HG03565 (cell line): ENCODE measurements at regions not wholly inside any gene's neighbourhood (a gene's known extent, or its start where the extent isn't known, plus 50 kb on each side); places are given as distances from the start of the nearest gene placed in this dataset.
"Not testable (repeated sequence)": the region's sequence is repeated elsewhere in the genome, so short reads cannot be mapped to it uniquely, and the experiment has no call there.

Experiments
- ATAC-seq: cut with Tn5 transposase; IDR thresholded peaks from one replicate; pipeline ENCODE4 v1.9.1; 2021; ENCODE audit warnings: mild to moderate bottlenecking, moderate library complexity; ENCODE audit not compliant: unreplicated experiment

DNA sequence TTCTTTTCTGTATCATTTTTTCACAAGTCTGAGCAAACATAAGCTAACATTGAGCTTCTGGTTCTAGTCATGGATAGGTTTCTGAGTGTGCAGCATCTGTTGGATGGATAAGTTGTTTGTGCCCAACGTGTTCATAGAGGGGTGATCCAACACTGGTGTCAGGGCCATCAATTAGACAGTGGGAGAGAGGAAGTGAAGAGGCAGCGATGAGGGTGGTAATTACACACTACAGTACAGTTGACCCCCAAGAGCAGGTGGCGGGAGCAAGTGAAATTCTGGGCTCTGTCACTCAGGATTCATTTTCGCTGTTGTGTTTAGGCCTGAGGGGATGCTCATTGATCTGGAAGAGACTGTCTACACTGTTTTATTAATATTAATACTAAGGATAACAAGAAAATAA, 180.0 kb upstream of the CXCR4 start:
- no peak for ATAC-seq

DNA sequence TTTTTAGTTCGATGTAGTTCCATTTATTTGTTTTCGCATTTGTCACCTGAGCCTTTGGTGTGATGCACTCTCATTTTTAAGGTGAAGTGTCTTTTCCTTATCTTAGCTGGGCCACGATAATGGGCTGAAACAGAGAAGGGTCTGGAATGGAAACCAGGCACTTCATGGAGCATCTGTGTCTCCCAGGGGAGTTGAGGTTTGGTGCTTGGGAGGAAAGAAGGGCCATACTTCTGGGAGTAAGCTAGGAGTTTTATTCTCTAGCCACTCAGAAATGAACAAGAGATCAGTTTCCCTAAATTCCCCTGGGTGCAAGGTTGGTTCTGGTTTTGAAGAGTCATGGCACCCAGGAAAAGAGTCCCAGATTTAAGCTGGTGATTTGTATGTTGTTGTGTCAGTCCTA, 179.4 kb upstream of the CXCR4 start:
- no peak for ATAC-seq

DNA sequence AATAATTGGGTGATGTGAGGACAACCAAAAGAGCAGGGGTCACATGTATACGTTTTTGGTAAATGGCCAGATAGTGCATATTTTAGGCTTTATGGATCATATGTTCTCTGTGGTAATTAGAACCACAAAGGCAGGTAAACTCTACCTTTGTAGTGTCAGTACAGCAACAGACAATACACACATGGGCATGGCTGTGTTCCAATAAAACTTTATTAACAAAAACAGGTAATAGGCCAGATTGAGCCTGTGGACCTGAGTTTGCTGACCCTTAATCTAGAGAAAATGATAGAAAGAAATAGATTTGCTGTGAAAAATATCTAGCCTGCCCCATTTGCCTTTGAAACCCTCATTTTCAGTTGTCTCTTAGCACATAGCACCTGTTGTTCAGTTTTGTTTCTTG, 177.2 kb upstream of the CXCR4 start:
- ATAC-seq: no peak

DNA sequence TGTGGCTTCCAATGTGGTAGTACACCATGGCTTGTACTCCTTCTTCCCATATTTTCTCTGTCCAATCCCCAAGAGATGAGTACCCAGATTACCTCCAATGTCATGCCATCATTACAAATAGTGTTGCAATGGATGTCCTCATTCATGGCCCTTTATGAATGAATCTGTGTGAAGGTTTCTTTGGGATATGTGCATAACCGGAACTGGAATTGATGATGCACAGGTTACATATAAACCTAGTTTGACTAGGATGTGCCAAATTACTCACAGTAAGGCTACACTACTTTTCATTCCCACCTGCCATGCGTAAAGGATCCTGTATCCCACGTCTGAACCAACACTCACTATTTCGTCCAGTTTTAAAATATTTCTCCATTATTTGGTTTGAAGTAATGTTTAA, 173.9 kb upstream of the CXCR4 start:
- no peak for ATAC-seq

DNA sequence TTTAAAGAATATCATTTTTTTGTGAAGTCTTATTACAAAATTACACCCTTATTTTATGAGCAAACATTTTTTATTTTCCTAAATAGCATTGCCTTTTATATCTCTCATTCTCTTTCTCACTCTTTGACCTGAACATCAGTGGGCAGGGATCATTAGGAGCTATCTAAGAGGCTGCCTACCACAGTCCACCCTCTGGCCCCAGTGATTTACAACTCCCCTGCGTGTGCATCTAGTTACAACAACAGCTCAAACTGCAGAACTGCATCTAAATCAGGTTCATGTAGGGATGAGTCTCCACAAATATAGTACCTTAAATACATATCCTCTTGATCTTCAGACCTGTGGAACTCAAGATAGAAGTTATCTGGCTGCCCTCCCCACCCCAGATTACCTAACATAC, 172.4 kb upstream of the CXCR4 start:
- no peak for ATAC-seq

DNA sequence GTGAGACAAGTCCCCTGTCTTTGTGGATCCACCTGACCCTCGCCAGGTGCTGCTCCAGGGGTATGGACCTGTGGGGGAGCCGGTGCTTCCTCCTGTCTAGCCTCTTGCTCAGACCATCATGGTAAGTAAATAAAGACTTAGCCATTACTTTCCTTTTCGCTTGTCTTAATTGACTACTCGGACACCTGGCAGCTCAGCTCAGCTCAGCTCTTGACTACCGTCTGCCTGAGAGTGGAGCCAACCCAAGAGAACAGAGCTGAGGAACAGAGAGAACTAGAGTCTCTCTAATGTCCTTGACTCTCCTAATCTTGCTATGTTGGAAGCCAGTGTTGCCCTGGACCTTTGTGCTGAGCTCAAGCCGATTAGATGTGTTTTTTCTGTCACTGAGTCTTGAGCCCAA, 170.3 kb upstream of the CXCR4 start:
- ATAC-seq: no peak

DNA sequence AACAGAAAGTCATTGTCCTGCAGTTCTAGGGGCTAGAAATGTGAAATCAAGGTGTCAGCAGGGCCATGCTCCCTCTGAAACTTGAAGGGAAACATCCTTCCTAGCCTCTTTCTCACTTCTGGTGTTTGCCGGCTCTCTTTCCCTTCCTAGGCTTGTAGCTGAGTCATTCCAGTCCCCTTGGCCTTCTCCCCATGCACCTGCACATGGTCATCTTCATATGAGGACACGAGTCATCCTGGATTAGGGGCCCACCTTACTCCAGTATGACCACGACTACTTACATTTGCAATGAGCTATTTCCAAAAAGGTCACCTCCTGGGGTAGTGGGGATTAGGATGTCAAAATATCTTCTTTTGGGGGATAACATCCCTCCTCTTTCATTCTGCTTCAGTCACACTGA, 168.5 kb upstream of the CXCR4 start:
- no peak for ATAC-seq

DNA sequence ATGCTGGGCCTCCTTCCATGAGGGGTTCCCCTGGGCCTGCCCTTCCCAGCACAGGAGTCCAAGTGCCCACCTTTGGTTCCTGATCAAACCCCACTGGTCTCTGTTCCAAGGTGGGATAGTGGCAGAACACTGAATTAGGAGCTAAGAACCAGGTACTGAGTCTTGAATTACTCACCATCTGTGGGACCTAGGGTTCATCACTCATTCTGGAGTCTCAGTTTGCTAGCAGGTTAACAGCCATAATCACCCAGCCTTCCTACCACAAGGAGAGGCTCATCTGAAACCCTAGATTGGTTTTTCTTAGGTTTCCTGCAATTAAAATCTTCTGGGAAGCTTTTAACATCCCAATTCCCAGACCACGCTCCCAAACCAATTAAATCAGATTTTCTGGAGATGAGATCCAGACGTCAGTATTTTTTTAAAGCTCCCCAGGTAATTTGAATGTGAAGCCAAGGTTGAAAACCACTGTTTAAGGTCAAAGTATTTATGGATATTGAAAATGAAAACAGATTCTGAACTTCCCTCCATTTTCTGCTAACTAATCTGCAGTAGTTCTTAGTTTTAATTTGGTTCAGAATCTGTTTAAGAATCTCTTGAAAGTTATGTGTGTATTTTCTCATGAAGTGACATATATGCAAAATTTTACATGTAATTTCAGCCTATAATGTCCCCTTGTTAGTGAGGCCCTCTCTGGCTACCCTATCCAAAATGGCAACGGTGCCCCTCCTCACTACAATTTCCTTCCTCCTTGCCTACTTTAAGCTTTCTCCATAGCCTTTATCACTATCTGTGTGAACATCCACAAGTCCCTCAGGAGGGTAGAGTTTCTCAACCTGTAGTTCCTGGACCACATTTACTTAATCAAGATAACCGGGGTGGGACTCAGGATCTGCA, 166.5 kb upstream of the CXCR4 start:
- ATAC-seq: peak; percentile 37

DNA sequence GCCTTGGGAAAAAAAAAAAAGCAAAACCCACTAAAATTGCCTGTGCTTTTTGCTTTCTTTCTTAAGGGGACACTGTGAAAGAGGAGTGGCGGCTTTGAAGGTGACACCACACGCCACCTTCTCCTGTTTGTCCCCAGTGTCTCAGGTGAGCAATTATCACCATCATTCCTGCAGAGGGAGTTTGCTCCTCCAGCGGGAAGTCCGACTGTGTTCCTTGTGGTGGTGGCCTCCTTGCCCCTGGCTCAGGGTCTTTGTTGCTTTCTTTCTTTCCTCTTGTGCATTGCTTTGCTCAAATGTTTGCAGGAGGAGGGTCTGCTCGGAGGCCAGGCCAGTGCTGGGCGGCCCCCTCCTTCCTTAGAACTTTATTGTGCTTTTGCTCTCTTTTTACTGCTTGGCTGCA, 164.3 kb upstream of the CXCR4 start:
- ATAC-seq: no peak

DNA sequence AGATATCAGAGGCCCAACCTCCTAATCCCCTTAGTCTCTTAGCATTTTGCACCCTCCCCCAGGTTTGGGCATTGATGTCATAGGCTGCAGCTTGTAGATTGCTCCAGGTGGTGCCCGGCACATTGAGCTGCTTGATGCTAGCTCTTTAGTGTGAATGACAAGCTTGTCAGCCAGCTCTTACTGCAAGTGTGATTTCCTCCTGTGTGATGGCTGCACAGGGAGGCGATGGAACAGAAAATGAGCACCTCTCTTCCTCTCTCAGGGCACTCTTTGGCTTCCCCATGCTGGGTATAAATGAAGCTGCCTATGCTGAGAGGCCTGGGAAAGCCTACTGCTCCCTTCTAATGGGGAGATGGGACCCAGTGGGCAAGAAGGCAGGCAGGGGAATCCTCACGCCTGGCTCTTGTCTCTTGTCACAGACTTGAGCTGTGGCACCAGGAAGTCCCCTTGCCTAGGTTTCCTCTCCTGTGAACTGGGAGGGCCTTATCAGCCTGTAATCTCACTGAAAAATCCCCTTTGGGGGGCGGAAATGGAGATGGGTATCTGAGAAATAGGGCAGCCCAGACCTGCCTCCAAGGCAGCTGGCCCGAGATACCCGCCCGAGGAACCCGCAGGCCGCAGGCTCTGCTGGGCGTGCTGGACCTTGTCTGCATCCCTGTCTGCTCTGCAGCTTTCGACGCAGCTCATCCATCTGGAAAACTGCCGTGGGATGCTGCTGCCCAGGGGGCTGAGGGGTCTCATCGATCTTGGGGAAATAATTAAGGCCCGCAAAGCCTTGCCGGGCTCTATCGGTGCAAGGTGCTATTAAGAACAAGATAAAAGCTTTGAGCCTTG, 163.5 kb upstream of the CXCR4 start:
- ATAC-seq: no peak

DNA sequence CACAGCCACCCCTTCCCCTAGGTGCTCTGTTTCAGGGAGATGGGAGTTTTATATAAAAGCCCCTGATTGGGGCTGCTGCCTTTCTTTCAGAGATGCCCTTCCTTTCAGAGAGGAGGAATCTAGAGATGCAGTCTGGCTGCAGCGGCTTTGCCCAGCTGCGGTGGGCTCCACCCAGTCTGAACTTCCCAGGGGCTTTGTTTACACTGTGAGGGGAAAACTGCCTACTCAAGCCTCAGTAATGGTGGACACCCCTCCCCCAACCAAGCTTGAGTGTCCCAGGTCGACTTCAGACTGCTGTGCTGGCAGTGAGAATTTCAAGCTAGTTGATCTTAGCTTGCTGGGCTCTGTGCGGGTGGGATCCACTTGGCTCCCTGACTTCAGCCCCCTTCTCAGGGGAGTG, 148.4 kb upstream of the CXCR4 start:
- ATAC-seq: not testable (repeated sequence)

DNA sequence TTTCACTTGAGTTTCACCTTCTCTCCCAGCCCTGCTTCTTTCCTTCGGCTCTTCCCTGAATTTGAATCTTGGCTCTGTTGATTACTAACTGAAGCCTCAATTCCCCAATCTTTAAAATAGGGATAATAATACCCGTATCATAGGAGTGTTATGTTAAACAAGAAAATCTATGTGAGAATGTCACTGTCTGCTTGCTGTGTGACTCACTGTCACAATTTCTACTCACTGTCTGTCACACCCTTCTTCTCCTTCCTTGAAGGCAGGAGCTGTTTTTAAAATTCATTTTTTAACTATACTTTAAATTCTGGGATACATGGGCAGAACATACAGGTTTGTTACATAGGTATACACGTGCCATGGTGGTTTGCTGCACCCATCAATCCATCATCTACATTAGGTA, 141.6 kb upstream of the CXCR4 start:
- no peak for ATAC-seq

DNA sequence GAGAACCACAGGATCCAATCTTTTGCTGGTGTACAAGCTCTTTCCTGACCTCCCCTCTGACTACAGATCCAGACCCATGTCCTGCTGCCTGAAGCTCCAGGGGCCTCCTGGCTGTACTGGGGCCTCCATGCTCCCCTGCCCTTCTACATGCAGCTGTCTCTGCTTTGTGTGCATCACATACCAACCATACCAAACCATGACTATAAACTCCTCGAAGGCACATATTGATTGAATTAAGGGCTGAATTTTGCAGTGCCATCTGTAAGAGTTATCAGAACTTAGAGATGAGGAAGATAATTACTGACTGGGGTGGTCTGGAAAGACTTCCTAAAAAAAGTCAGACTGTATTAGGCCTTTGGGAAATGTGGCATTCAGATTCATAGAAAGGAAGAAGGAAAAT, 139.9 kb upstream of the CXCR4 start:
- no peak for ATAC-seq

DNA sequence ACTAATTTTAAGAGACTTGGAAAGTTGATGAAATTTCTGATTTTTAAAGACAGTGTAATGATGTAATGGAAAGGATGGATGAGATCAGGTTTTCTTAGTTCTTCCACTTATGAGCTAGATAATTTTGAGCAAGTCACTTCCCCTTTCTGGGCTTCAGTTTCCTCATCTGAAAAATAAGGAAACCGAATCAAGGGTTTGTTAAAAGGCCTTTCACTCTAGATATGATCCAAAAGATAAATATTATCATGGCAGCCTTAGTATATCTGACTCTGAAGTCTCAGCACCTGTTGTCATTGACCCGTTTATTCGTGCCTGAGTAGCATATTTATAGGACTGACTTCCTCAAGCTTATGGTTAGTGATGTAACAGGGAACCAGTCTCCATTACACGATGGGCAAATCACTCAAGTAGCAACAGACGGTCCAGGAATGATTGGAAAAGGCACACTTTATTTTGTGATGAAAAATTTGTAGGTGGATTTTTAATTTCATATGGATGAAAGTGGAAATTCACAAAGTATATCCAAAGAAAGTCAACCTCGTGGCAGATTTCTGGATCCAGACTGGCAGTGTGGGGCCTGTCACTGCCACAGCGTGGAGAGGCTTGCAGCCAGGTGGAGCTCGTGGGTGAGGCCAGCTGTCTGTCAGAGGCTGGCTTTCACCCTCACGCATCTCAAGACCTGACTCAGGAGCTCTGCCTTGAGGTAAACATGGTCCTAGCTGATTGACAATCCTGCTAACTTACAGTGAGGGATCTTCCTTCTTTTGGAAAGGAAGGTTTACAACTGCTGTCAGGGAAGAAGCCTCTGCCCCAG, 137.9 kb upstream of the CXCR4 start:
- peak; percentile 41 for ATAC-seq

DNA sequence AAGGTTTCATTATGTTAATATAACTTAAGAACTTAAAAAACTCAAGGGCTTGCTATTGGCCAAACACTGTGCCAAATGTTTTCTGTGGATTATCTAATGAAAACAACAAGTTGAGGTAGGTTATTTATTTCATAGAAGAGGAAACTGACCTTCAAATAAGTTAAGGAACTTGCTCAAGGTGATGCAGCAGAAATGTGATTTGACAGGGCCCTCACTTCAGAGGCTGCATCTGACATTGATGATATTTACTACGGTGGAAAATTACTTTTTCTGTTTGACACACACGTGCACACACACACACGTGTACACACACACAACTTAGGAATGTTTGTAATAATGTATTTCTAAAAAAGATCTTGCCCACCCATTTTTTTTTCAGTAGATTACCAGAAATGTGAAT, 137.2 kb upstream of the CXCR4 start:
- ATAC-seq: no peak

DNA sequence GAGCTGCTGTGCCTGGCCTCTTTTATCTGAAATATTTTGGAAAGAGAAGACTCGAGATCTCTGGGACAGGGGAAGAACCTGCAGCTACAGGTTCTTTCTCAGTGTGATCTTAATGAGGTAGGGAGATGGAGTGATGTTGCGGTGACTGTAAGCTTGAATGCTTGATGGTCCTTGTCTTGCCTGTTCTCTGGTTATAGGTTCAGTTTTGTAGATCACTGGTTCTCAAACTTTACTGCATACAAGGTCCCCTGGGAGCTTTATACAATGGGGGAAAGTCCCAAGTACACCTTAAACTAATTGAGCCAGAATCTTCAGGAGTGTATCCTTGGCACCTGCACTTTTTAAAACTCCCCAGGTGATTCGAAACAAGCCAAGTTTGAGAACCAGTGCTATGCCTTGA, 136.7 kb upstream of the CXCR4 start:
- no peak for ATAC-seq

DNA sequence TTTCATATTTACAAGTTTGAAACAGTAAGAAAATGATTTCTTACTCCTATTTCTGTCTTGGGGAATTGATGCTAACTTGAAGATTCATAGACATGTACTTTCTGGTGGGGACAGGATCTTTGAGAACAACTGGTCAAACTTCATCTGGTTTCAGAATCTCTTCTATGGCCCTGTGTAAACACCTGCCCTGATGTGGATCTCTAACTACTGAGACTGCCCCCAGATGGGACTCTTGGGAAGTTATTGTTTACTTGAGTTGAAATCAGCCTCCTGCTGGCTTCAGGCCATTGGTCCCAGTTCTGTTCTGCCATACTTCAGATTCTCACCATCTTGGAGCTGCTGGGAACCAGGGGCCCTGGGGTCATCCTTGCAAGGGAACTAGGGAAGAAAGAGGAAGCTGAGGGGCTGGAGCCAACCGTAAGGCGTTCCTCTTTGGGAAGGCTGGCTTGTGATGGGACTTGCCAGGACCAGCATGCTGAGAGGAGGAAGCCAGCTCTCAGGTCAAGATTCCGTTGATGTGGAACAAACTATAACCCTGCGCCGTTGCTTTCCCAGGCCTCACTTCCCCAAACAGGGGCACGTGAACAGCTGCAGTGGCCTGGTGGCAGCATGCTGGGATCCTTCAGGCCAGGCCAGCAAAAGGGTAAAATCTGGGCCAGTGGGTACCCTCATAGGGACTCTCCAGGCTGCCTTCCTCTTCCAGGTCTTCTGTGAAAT, 135.5 kb upstream of the CXCR4 start:
- no peak for ATAC-seq

DNA sequence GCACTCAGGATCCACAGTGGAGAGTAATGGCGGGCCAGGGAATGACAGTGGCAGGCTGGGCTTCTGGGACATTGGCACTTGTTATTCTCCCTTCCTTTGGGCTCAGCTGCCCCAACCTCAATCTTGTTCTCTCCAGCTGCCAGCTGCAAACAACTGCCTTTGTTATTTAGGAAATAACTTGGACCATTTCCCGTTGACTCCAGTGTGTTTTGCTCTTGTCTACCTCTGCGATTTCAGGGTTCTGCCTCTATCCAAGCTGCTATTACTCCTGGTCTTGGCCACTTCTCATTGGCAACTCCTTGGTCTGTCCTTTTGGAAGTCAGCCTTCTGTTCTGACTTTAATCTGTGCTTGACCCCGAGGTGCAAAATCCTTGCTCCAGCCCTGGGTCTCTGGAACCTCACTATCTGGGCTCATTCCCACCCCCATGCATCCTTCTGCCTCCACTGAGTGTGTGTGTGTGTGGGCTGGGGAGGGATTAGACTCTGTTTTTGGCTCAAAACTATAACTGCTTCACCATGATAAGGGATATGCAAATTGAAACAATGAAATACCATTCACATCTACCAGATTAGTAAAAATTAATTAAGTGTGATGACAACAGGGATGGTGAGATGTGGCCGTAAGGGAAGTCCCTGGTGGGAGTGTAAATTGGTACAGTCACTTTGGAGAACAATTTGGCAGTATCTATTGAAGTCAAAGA, 134.1 kb upstream of the CXCR4 start:
- ATAC-seq: no peak

DNA sequence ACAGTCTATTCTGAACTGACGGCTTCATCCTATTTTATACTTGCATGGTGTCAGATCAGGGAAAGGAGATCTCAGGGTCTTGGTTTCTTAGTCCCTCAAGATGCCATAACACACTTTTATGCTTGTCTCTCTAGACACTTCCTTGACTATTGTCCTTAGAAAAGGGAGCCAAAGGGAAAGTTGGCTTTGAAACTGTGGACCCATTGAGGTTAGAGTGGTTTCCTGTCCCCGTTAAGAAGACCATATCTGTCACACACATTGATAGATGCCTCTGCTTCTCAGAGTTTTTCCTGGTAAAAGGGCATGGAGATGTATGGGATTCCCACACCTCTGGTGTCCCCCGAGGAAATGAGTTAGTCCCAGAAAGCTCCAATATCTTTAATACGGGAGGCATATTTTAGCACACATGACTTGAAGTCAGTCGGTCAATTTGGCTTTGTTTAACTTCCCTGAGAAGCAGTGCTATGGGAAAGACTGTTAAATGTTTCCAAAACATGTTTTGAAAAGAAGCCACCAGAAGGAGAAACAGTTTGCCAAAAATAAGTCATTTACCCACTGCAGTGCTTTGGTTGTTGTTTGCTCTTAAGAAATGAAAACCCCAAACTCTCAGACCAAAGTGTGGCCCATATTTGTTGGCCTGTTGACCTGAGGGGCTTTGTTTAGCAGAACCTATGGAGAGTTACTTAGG, 133.4 kb upstream of the CXCR4 start:
- no peak for ATAC-seq

DNA sequence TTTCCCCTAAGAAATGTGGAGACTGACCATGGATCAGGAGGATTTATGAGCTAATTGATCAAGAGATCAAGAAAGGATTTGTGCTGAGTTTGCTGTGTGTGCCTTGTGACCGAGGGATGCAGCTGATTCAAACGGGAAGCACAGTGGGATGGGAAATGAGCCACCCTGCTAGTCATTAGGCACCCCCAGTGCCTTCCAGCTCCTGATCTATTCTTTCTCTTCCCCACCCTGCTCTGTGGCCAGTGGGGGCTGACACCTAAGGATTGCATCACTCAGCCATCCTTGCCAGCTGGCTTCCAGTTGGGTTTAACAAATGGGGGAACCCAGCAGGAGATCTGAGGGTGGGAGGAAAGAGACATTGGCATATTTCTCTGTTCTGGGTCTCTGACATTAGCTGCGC, 132.2 kb upstream of the CXCR4 start:
- no peak for ATAC-seq
